A673 (cell line): ENCODE measurements at regions not wholly inside any gene's neighbourhood (a gene's known extent, or its start where the extent isn't known, plus 50 kb on each side); places are given as distances from the start of the nearest gene placed in this dataset.

ENCODE experiments used
- EZH2 ChIP-seq: fragments of 200-600 bp; sonication (generic); IDR thresholded peaks from 2 replicates; pipeline ENCODE4 v1.6.1; 2017; ENCODE audit warnings: borderline replicate concordance, low read depth, mild to moderate bottlenecking, mixed read lengths, antibody characterized with exemption, low read length; ENCODE audit not compliant: poor library complexity, severe bottlenecking
- TF ChIP-seq, protein P1 (sequence below): fragments of 300-800, 200-600 bp; sonication (generic); conservative IDR thresholded peaks from 2 replicates; pipeline ENCODE4 v1.5.1; 2017; ENCODE audit warnings: low read depth, mild to moderate bottlenecking, antibody characterized with exemption, low read length, moderate library complexity, mixed read lengths

DNA sequence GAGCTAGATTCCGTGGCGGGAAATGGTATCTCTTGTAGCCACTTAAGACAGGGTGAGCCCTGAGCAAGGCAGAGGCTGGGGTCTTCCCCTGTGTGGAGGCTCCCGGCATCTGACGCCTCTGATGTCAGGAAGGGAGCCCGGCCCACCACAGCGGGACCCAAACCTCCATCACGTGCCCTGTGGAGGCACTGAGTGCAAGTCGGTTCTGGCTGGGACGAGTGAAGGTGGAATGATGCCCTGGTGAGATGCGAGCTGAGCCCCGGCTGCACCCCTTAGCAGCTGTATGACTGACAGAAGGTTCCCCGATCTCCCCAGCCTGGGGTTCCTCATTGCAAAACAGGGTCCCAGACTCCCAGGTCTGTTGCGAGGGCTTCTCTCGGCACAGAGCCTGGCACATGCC is 187.4 kb upstream of the TNRC6C start:
- TF ChIP-seq, protein P1, sequence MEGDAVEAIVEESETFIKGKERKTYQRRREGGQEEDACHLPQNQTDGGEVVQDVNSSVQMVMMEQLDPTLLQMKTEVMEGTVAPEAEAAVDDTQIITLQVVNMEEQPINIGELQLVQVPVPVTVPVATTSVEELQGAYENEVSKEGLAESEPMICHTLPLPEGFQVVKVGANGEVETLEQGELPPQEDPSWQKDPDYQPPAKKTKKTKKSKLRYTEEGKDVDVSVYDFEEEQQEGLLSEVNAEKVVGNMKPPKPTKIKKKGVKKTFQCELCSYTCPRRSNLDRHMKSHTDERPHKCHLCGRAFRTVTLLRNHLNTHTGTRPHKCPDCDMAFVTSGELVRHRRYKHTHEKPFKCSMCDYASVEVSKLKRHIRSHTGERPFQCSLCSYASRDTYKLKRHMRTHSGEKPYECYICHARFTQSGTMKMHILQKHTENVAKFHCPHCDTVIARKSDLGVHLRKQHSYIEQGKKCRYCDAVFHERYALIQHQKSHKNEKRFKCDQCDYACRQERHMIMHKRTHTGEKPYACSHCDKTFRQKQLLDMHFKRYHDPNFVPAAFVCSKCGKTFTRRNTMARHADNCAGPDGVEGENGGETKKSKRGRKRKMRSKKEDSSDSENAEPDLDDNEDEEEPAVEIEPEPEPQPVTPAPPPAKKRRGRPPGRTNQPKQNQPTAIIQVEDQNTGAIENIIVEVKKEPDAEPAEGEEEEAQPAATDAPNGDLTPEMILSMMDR, result no peak
- TF ChIP-seq EZH2, result no peak
